ENCODE measurements at regions not wholly inside any gene's neighbourhood (a gene's known extent, or its start where the extent isn't known, plus 50 kb on each side); places are given as distances from the start of the nearest gene placed in this dataset.

DNA sequence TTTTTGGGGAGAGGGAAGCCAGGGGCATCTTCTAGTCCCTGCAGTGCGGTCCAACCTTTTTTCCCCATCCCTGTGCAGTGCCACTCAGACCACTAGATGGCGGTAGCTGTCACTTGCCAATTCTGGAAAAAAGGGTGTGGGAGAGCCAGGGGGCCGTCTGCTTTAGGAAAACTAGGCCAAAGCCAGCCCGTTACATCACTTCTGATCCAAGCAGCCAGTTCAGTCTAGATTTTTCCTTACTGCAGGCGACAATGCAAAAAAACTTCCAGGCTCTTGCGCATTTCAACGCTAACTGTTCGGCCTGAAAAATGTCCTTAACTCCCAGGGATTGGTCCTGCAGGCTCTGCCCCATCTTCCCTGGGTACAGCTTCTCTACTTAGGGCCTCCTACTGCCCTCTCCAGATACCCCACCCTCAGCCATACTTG is 69.2 kb upstream of the CES5A start:
- TF ChIP-seq ZNF671 (CRISPR knock-in tag; IDR thresholded peaks at IDR 0.05), result no peak
- TF ChIP-seq, protein P1, sequence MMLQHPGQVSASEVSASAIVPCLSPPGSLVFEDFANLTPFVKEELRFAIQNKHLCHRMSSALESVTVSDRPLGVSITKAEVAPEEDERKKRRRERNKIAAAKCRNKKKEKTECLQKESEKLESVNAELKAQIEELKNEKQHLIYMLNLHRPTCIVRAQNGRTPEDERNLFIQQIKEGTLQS (CRISPR knock-in tag; conservative IDR thresholded peaks at IDR 0.05), result no peak
- TF ChIP-seq, protein P2, sequence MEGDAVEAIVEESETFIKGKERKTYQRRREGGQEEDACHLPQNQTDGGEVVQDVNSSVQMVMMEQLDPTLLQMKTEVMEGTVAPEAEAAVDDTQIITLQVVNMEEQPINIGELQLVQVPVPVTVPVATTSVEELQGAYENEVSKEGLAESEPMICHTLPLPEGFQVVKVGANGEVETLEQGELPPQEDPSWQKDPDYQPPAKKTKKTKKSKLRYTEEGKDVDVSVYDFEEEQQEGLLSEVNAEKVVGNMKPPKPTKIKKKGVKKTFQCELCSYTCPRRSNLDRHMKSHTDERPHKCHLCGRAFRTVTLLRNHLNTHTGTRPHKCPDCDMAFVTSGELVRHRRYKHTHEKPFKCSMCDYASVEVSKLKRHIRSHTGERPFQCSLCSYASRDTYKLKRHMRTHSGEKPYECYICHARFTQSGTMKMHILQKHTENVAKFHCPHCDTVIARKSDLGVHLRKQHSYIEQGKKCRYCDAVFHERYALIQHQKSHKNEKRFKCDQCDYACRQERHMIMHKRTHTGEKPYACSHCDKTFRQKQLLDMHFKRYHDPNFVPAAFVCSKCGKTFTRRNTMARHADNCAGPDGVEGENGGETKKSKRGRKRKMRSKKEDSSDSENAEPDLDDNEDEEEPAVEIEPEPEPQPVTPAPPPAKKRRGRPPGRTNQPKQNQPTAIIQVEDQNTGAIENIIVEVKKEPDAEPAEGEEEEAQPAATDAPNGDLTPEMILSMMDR (IDR thresholded peaks at IDR 0.05), result peak; percentile 88
